ENCODE measurements at regions not wholly inside any gene's neighbourhood (a gene's known extent, or its start where the extent isn't known, plus 50 kb on each side); places are given as distances from the start of the nearest gene placed in this dataset.

DNA sequence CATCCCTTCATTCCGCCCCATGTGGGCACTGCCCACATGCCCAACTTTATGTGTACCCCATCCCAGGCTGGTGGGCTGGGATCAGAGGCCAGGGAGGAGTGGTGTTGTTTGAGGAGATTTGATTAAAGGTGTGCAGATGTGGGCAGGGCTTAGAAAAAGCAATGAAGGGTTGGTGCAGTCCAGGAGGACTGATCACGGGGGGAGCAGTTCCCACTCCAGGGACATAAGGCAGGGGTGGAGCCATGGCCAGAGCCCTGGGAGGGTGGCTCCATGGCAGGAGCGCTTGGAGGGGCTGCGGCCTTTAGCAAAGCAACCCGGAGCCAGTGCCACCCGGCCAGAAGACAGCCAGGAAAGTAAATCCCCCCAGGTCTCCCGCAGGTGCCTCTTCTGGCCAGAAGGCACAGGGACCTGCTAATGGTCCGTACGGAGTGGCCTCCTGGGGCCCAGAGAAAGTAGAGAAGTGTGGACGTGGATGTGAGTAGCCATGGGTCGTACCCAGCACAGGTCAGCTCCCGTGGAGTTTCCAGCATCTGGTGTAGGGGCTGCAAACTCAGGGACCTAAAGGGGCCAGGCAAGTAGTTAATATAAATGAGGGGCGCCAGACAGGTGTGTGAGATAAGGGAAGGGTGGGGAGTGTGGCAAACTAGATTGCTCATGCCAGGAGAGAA is 62.1 kb upstream of the APCDD1L start:
- TF ChIP-seq, protein P1, sequence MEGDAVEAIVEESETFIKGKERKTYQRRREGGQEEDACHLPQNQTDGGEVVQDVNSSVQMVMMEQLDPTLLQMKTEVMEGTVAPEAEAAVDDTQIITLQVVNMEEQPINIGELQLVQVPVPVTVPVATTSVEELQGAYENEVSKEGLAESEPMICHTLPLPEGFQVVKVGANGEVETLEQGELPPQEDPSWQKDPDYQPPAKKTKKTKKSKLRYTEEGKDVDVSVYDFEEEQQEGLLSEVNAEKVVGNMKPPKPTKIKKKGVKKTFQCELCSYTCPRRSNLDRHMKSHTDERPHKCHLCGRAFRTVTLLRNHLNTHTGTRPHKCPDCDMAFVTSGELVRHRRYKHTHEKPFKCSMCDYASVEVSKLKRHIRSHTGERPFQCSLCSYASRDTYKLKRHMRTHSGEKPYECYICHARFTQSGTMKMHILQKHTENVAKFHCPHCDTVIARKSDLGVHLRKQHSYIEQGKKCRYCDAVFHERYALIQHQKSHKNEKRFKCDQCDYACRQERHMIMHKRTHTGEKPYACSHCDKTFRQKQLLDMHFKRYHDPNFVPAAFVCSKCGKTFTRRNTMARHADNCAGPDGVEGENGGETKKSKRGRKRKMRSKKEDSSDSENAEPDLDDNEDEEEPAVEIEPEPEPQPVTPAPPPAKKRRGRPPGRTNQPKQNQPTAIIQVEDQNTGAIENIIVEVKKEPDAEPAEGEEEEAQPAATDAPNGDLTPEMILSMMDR (conservative IDR thresholded peaks at IDR 0.05; ENCODE audit: low read length) = no peak
- no peak for TF ChIP-seq EZH2phosphoT487 (IDR thresholded peaks at IDR 0.05; ENCODE audit: borderline replicate concordance, low read depth, low read length)
